WTC11 (cell line): ENCODE measurements at regions not wholly inside any gene's neighbourhood (a gene's known extent, or its start where the extent isn't known, plus 50 kb on each side); places are given as distances from the start of the nearest gene placed in this dataset.

Experiments used
- ATAC-seq: fragments of 200-7000 bp; cut with Tn5 transposase; 2 replicates; pipeline ENCODE4 v1.10.0; 2021; ENCODE audit warnings: mild to moderate bottlenecking, moderate library complexity
- CTCF ChIA-PET: fragments of 300-600 bp; sonication (Branson Sonifier 250); formaldehyde crosslinking; loops from one replicate; lab custom pipeline; 2021; ENCODE audit warnings: antibody characterized with exemption; lab: Charles Lee
- POLR2A ChIA-PET: fragments of 350-600 bp; sonication (Branson Sonifier 250); formaldehyde crosslinking; loops from one replicate; lab custom pipeline; 2021; ENCODE audit warnings: antibody characterized with exemption; lab: Charles Lee
- DNase-seq: peaks from one replicate; pipeline ENCODE4 v3.0.0; 2021; ENCODE audit warnings: low spot score
- H3K27ac Mint-ChIP-seq: 2 replicates; pipeline ENCODE4 v1.8.0; 2021; ENCODE audit warnings: mixed read lengths
- H3K27me3 Mint-ChIP-seq: 2 replicates; pipeline ENCODE4 v1.8.0; 2021; ENCODE audit warnings: low read depth, mild to moderate bottlenecking, moderate library complexity, mixed read lengths
- H3K36me3 Mint-ChIP-seq: 2 replicates; pipeline ENCODE4 v1.8.0; 2021; ENCODE audit warnings: mixed read lengths
- H3K4me1 Mint-ChIP-seq: 2 replicates; pipeline ENCODE4 v1.8.0; 2022; ENCODE audit warnings: mixed read lengths
- H3K4me3 Mint-ChIP-seq: 2 replicates; pipeline ENCODE4 v1.8.0; 2021; ENCODE audit warnings: mild to moderate bottlenecking, moderate library complexity, mixed read lengths
- H3K9me3 Mint-ChIP-seq: 2 replicates; pipeline ENCODE4 v1.8.0; 2021; ENCODE audit warnings: mixed read lengths
- AR ChIP-seq: fragments of 250-450 bp; sonication (Bioruptor Pico); IDR thresholded peaks from 2 replicates; pipeline ENCODE4 v1.9.0; 2021; ENCODE audit warnings: mild to moderate bottlenecking
- ARID4B ChIP-seq: sonication (generic); formaldehyde crosslinking; IDR thresholded peaks from 2 replicates; pipeline ENCODE4 v1.8.0; 2023; ENCODE audit warnings: missing genetic modification reagents, mild to moderate bottlenecking, borderline replicate concordance
- E2F1 ChIP-seq: sonication (generic); formaldehyde crosslinking; IDR thresholded peaks from 2 replicates; pipeline ENCODE4 v1.8.0; 2022; ENCODE audit warnings: mild to moderate bottlenecking, missing genetic modification reagents
- E2F4 ChIP-seq: sonication (generic); formaldehyde crosslinking; IDR thresholded peaks from 2 replicates; pipeline ENCODE4 v1.8.1; 2022; ENCODE audit warnings: low read depth, mild to moderate bottlenecking, moderate library complexity, missing genetic modification reagents, borderline replicate concordance
- ERG ChIP-seq: fragments of 250-450 bp; sonication (Bioruptor Pico); IDR thresholded peaks from 2 replicates; pipeline ENCODE4 v1.8.0; 2021; ENCODE audit warnings: mild to moderate bottlenecking
- FOXJ3 ChIP-seq: sonication (generic); formaldehyde crosslinking; IDR thresholded peaks from 2 replicates; pipeline ENCODE4 v1.9.0; 2021; ENCODE audit warnings: missing genetic modification reagents, mild to moderate bottlenecking, borderline replicate concordance
- GRHL2 ChIP-seq: fragments of 250-450 bp; sonication (Bioruptor Pico); IDR thresholded peaks from 2 replicates; pipeline ENCODE4 v1.8.0; 2022; ENCODE audit warnings: mild to moderate bottlenecking, moderate library complexity; ENCODE audit not compliant: insufficient replicate concordance, severe bottlenecking
- PREB ChIP-seq: sonication (generic); formaldehyde crosslinking; IDR thresholded peaks from 2 replicates; pipeline ENCODE4 v1.8.1; 2022; ENCODE audit warnings: mild to moderate bottlenecking, missing genetic modification reagents, moderate library complexity, borderline replicate concordance
- STAT6 ChIP-seq: sonication (generic); formaldehyde crosslinking; conservative IDR thresholded peaks from 2 replicates; pipeline ENCODE4 v1.8.1; 2023; ENCODE audit warnings: mild to moderate bottlenecking, low read depth, missing genetic modification reagents, moderate library complexity
- TP53 ChIP-seq: sonication (generic); formaldehyde crosslinking; IDR thresholded peaks from 2 replicates; pipeline ENCODE4 v1.8.1; 2023; ENCODE audit warnings: mild to moderate bottlenecking, missing genetic modification reagents
- ZNF232 ChIP-seq: sonication (generic); formaldehyde crosslinking; IDR thresholded peaks from 2 replicates; pipeline ENCODE4 v1.8.0; 2022; ENCODE audit warnings: mild to moderate bottlenecking, missing genetic modification reagents
- ZNF263 ChIP-seq: sonication (generic); formaldehyde crosslinking; IDR thresholded peaks from 2 replicates; pipeline ENCODE4 v1.8.1; 2022; ENCODE audit warnings: low read depth, mild to moderate bottlenecking, moderate library complexity, missing genetic modification reagents
- ZNF317 ChIP-seq: sonication (generic); formaldehyde crosslinking; IDR thresholded peaks from 2 replicates; pipeline ENCODE4 v1.8.1; 2023; ENCODE audit warnings: low read depth, mild to moderate bottlenecking, moderate library complexity, missing genetic modification reagents, borderline replicate concordance
- ZNF396 ChIP-seq: fragments of 250-450 bp; sonication (Bioruptor Pico); IDR thresholded peaks from 2 replicates; pipeline ENCODE4 v1.8.0; 2021; ENCODE audit warnings: mild to moderate bottlenecking, moderate library complexity, borderline replicate concordance
- ZNF425 ChIP-seq: fragments of 250-450 bp; sonication (Bioruptor Pico); conservative IDR thresholded peaks from 2 replicates; pipeline ENCODE4 v1.9.0; 2021; ENCODE audit warnings: mild to moderate bottlenecking

GRCh38 chr4:162683659-162684370 is 482.9 kb downstream of the NAF1 start (continued):
- no peak for TF ChIP-seq STAT6 (CRISPR knock-in tag)
- no peak for TF ChIP-seq ARID4B (CRISPR knock-in tag)
- TF ChIP-seq ZNF317 (CRISPR knock-in tag): no peak
- no peak for TF ChIP-seq ZNF425 (CRISPR knock-in tag)
- no peak for TF ChIP-seq E2F1 (CRISPR knock-in tag)
- TF ChIP-seq PREB: no peak
- no peak for TF ChIP-seq GRHL2 (CRISPR knock-in tag)
- no peak for TF ChIP-seq AR (CRISPR knock-in tag)
- TF ChIP-seq, all 79 proteins: peak for 0

GRCh38 chr4:162682651-162683050 is 484.0 kb downstream of the NAF1 start:
- ChIA-PET CTCF (no interaction called here), POLR2A (no interaction called here)
- peaks cover 9% of the 10 kb centered on the region; the same call in 1 of the 2 replicates for H3K36me3 Mint-ChIP-seq
- H3K4me3 Mint-ChIP-seq: no peak overlapping the region
- TF ChIP-seq TP53 (CRISPR knock-in tag) (no peak), ZNF232 (CRISPR knock-in tag) (no peak), ZNF396 (CRISPR knock-in tag) (no peak), E2F4 (CRISPR knock-in tag) (no peak), ZNF263 (CRISPR knock-in tag) (no peak), FOXJ3 (CRISPR knock-in tag) (no peak), ERG (CRISPR knock-in tag) (no peak)
- H3K27ac Mint-ChIP-seq: no peak overlapping the region
- ATAC-seq: no peak
- H3K9me3 Mint-ChIP-seq: peaks cover 19% of the 10 kb centered on the region
- no peaks in the 10 kb centered on the region for H3K4me1 Mint-ChIP-seq
- H3K27me3 Mint-ChIP-seq: no peaks in the 10 kb centered on the region
- no peak for DNase-seq
